ENCODE measurements at regions not wholly inside any gene's neighbourhood (a gene's known extent, or its start where the extent isn't known, plus 50 kb on each side); places are given as distances from the start of the nearest gene placed in this dataset.
"Not testable (repeated sequence)": the region's sequence is repeated elsewhere in the genome, so short reads cannot be mapped to it uniquely, and the experiment has no call there.

DNA sequence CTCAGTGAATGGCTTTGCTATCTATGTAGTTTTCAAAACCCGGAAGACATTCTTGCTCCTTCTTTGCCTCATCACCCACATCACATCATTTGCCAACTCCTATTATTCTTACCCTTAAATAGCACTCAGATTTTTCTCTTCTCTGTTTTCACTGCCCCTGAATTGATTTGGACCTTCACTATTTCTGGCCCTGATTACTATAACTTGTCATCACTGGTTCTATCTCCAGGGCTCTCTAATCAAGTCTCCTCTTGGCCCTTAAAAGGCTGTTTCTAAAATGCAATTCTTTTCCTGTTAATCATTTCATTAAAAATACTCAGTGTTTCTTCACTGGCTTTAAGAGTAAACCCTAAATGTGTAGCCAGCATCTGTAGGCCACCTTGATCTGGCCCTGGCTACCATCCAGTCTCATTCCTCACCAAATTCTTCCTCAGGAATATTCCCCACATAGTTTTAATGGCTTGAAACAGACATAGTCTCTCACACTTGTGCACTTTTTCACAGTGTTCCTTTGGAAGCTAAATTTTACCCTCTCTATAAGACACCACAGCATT lies 437.1 kb upstream of the CBLB start:
- Histone ChIP-seq H2AFZ (no peak overlapping the region), H3K4me2 (ENCODE audit: low read length) (no peak overlapping the region), H3K36me3 (ENCODE audit: control insufficient read depth, insufficient read depth, low read length) (no peaks in the 10 kb centered on the region), H3K79me2 (no peaks in the 10 kb centered on the region), H3K27me3 (ENCODE audit: control insufficient read depth, insufficient read depth, low read length) (no peaks in the 10 kb centered on the region), H3K9me3 (ENCODE audit: control insufficient read depth, low read length) (no peaks in the 10 kb centered on the region), H3K27ac (no peak overlapping the region), H3K4me1 (no peaks in the 10 kb centered on the region), H3K4me3 (ENCODE audit: low read depth, low read length) (no peak overlapping the region), H3K9ac (no peak overlapping the region)
- TF ChIP-seq, protein P1, sequence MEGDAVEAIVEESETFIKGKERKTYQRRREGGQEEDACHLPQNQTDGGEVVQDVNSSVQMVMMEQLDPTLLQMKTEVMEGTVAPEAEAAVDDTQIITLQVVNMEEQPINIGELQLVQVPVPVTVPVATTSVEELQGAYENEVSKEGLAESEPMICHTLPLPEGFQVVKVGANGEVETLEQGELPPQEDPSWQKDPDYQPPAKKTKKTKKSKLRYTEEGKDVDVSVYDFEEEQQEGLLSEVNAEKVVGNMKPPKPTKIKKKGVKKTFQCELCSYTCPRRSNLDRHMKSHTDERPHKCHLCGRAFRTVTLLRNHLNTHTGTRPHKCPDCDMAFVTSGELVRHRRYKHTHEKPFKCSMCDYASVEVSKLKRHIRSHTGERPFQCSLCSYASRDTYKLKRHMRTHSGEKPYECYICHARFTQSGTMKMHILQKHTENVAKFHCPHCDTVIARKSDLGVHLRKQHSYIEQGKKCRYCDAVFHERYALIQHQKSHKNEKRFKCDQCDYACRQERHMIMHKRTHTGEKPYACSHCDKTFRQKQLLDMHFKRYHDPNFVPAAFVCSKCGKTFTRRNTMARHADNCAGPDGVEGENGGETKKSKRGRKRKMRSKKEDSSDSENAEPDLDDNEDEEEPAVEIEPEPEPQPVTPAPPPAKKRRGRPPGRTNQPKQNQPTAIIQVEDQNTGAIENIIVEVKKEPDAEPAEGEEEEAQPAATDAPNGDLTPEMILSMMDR (IDR thresholded peaks at IDR 0.05), result no peak

DNA sequence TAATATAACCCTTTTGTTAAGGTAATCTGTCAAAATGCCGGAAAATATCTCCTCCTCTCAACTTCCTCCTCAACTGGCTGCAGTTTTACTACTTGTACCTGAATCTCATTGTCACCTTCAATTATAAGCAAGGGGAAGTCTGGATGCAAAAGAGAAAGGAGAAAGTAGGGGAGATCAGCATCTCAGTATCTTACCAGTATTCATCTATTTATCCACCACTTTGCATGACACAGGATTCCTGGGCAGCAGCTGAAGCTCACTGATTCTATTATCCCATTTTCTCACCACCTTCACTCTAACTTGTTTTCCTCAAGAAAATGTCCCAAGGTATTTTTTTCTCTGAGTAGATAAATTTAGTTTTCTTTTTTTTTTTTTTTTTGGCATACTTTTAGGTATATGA lies 440.5 kb upstream of the CBLB start:
- H3K36me3 ChIP-seq (ENCODE audit: control insufficient read depth, insufficient read depth, low read length), result no peaks in the 10 kb centered on the region
- no peak overlapping the region for H3K4me2 ChIP-seq (ENCODE audit: low read length)
- no peaks in the 10 kb centered on the region for H3K4me1 ChIP-seq
- H3K9me3 ChIP-seq (ENCODE audit: control insufficient read depth, low read length), result no peaks in the 10 kb centered on the region
- TF ChIP-seq, protein P1 (IDR thresholded peaks at IDR 0.05), result no peak
- H3K9ac ChIP-seq, result no peak overlapping the region
- H3K27me3 ChIP-seq (ENCODE audit: control insufficient read depth, insufficient read depth, low read length), result no peaks in the 10 kb centered on the region
- H2AFZ ChIP-seq, result no peak overlapping the region
- no peaks in the 10 kb centered on the region for H3K79me2 ChIP-seq
- no peak overlapping the region for H3K4me3 ChIP-seq (ENCODE audit: low read depth, low read length)
- H3K27ac ChIP-seq, result no peak overlapping the region

DNA sequence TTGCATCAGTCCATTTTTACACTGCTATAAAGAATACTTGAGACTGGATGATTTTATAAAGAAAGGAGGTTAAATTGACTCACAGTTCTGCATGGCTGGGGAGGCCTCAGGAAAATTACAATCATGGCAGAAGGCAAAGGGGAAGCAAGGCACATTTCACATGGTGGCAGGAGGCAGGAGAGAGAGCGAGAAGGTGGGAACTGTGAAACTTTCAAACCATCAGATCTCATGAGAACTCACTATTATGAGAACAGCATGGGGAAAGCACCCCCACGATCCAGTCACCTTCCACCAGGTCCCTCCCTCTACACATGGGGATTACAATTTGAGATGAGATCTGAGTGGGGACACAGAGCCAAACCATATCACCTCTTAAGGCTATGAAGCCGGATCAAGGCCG lies 441.0 kb upstream of the CBLB start:
- not testable (repeated sequence) for H3K27ac ChIP-seq; H3K4me1 ChIP-seq; H3K9ac ChIP-seq; H3K36me3 ChIP-seq (ENCODE audit: control insufficient read depth, insufficient read depth, low read length); H3K4me3 ChIP-seq (ENCODE audit: low read depth, low read length); H3K79me2 ChIP-seq; H3K9me3 ChIP-seq (ENCODE audit: control insufficient read depth, low read length); H3K4me2 ChIP-seq (ENCODE audit: low read length); H2AFZ ChIP-seq; H3K27me3 ChIP-seq (ENCODE audit: control insufficient read depth, insufficient read depth, low read length)

DNA sequence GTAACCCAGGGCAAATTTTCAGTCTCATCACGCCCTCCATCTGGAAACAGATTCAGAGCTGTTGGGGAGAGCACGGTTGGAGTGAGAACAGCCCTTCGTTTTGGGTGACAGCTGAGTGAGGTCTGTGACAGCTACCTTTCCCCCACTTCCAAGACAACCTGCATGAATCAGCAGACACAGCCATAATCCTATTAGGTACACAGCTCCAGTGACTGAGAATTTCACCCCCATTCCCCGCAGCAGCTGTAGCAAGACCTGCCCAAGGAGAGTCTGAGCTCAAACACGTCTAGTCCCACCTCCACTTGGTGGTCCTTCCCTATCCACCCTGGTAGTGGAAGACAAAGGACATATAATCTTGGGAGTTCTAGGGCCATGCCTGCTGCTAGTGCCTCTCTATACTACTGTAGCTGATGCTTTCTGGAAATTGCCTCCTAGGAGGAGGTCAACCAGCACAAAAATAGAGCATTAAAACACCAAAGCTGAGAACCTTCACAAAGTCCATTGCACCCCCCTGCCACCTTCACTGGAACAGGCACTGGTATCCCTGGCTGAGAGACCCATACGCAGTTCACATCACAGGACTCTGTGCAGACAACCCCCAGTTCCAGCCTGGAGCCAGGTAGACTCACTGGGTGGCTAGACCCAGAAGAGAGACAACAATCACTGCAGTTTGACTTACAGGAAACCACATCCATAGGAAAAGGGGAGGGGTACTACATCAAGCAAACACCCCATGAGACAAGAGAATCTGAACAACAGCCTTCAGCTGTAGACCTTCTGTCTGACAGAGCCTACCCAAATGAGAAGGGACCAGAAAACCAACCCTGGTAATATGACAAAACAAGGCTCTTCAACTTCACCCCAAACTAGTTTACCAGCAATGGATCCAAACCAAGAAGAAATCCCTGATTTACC lies 448.6 kb upstream of the CBLB start:
- Histone ChIP-seq H2AFZ (no peak overlapping the region), H3K9me3 (ENCODE audit: control insufficient read depth, low read length) (no peaks in the 10 kb centered on the region), H3K9ac (no peak overlapping the region), H3K4me2 (ENCODE audit: low read length) (no peak overlapping the region), H3K36me3 (ENCODE audit: control insufficient read depth, insufficient read depth, low read length) (no peaks in the 10 kb centered on the region), H3K27me3 (ENCODE audit: control insufficient read depth, insufficient read depth, low read length) (no peaks in the 10 kb centered on the region), H3K4me3 (ENCODE audit: low read depth, low read length) (no peak overlapping the region), H3K27ac (no peak overlapping the region), H3K4me1 (no peaks in the 10 kb centered on the region), H3K79me2 (no peaks in the 10 kb centered on the region)
- TF ChIP-seq, protein P1 (IDR thresholded peaks at IDR 0.05), result no peak

DNA sequence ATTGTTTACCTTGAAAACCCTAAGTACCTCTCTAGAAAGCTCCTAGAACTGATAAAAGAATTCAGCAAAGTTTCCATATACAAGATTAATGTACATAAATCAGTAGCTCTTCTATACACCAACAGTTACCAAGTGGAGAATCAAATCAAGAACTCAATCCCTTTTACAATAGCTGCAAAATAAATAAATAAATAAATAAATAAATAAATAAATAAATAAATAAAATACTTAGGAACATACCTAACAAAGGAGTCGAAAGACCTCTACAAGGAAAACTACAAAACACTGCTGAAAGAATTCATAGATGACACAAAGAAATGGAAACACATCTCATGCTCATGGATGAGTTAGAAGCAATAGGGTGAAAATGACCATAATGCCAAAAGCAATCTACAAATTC lies 452.6 kb upstream of the CBLB start:
- not testable (repeated sequence) for H3K4me1 ChIP-seq; H3K27ac ChIP-seq; H3K9me3 ChIP-seq (ENCODE audit: control insufficient read depth, low read length); H3K36me3 ChIP-seq (ENCODE audit: control insufficient read depth, insufficient read depth, low read length); H3K27me3 ChIP-seq (ENCODE audit: control insufficient read depth, insufficient read depth, low read length); H3K4me3 ChIP-seq (ENCODE audit: low read depth, low read length); H2AFZ ChIP-seq; H3K9ac ChIP-seq; H3K4me2 ChIP-seq (ENCODE audit: low read length); H3K79me2 ChIP-seq

Data from parathyroid adenoma (tissue), 2 donors.